H9 (cell line): ENCODE measurements at regions not wholly inside any gene's neighbourhood (a gene's known extent, or its start where the extent isn't known, plus 50 kb on each side); places are given as distances from the start of the nearest gene placed in this dataset.

Experiments
- DNase-seq: peaks from one replicate; pipeline ENCODE4 v3.0.0-alpha.2; 2017
- H2AFZ ChIP-seq: one replicate; pipeline ENCODE4 v1.6.1; 2013; ENCODE audit warnings: mild to moderate bottlenecking, low read length, control low read depth, moderate library complexity
- H2AK5ac ChIP-seq: 2 replicates; pipeline ENCODE4 v1.6.1; 2013; ENCODE audit warnings: low read length, control low read depth, mixed read lengths; ENCODE audit not compliant: insufficient read length
- H2BK120ac ChIP-seq: one replicate; pipeline ENCODE4 v1.6.1; 2013; ENCODE audit warnings: low read depth, mild to moderate bottlenecking, low read length, control low read depth, inconsistent platforms; ENCODE audit not compliant: poor library complexity, severe bottlenecking
- H2BK12ac ChIP-seq: 2 replicates; pipeline ENCODE4 v1.6.1; 2013; ENCODE audit warnings: low read length, control low read depth, mixed read lengths, low read depth; ENCODE audit not compliant: insufficient read length
- H2BK15ac ChIP-seq: 2 replicates; pipeline ENCODE4 v1.6.1; 2013; ENCODE audit warnings: low read depth, low read length, control low read depth
- H2BK20ac ChIP-seq: one replicate; pipeline ENCODE4 v1.6.1; 2013; ENCODE audit warnings: low read depth, mild to moderate bottlenecking, low read length, control low read depth, inconsistent platforms; ENCODE audit not compliant: poor library complexity, severe bottlenecking
- H2BK5ac ChIP-seq: 2 replicates; pipeline ENCODE4 v1.6.1; 2013; ENCODE audit warnings: low read length, control low read depth, mixed read lengths; ENCODE audit not compliant: insufficient read length
- H3K14ac ChIP-seq: 2 replicates; pipeline ENCODE4 v1.6.1; 2013; ENCODE audit warnings: low read length, control low read depth; ENCODE audit not compliant: insufficient read depth
- H3K18ac ChIP-seq: 2 replicates; pipeline ENCODE4 v1.6.1; 2013; ENCODE audit warnings: low read depth, mild to moderate bottlenecking, mixed read lengths, low read length, control low read depth; ENCODE audit not compliant: insufficient read length
- H3K23ac ChIP-seq: 2 replicates; pipeline ENCODE4 v1.6.1; 2013; ENCODE audit warnings: low read length, control low read depth, mixed read lengths, low read depth; ENCODE audit not compliant: insufficient read length
- H3K23me2 ChIP-seq: 2 replicates; pipeline ENCODE4 v1.6.1; 2013; ENCODE audit warnings: low read depth, mild to moderate bottlenecking, mixed read lengths, low read length, control low read depth; ENCODE audit not compliant: insufficient read length, poor library complexity, severe bottlenecking
- H3K27ac ChIP-seq: 2 replicates; pipeline ENCODE4 v1.5.1; 2013; ENCODE audit warnings: low read length, control low read depth, mixed read lengths, low read depth; ENCODE audit not compliant: insufficient read length
- H3K27me3 ChIP-seq: 2 replicates; pipeline ENCODE4 v1.6.1; 2013; ENCODE audit warnings: low read length, control low read depth, inconsistent platforms; ENCODE audit not compliant: insufficient read depth
- H3K4ac ChIP-seq: 2 replicates; pipeline ENCODE4 v1.6.1; 2013; ENCODE audit warnings: low read depth, mild to moderate bottlenecking, control low read depth, inconsistent platforms, low read length, moderate library complexity
- H3K4me1 ChIP-seq: 2 replicates; pipeline ENCODE4 v1.6.1; 2013; ENCODE audit warnings: low read length, control low read depth, inconsistent platforms; ENCODE audit not compliant: insufficient read depth
- H3K4me2 ChIP-seq: 2 replicates; pipeline ENCODE4 v1.6.1; 2013; ENCODE audit warnings: low read length, control low read depth, mixed read lengths; ENCODE audit not compliant: insufficient read length, insufficient read depth
- H3K56ac ChIP-seq: 2 replicates; pipeline ENCODE4 v1.6.1; 2013; ENCODE audit warnings: low read depth, mild to moderate bottlenecking, mixed read lengths, low read length, control low read depth; ENCODE audit not compliant: insufficient read length
- H3K79me1 ChIP-seq: 2 replicates; pipeline ENCODE4 v1.6.1; 2013; ENCODE audit warnings: low read depth, mild to moderate bottlenecking, moderate library complexity, low read length, control low read depth, inconsistent platforms; ENCODE audit not compliant: insufficient read depth, poor library complexity, severe bottlenecking
- H3K79me2 ChIP-seq: 2 replicates; pipeline ENCODE4 v1.6.1; 2013; ENCODE audit warnings: low read length, control low read depth, inconsistent platforms; ENCODE audit not compliant: insufficient read depth
- H3K9ac ChIP-seq: 2 replicates; pipeline ENCODE4 v1.6.1; 2013; ENCODE audit warnings: low read length, control low read depth, mixed read lengths; ENCODE audit not compliant: insufficient read length; ENCODE audit errors: extremely low read depth
- H3K9me3 ChIP-seq: one replicate; pipeline ENCODE4 v1.6.1; 2013; ENCODE audit warnings: low read depth, low read length, inconsistent platforms; ENCODE audit not compliant: control insufficient read depth
- H3T11ph ChIP-seq: one replicate; pipeline ENCODE4 v1.6.1; 2013; ENCODE audit warnings: mild to moderate bottlenecking, low read length, control low read depth, inconsistent platforms
- H4K20me1 ChIP-seq: one replicate; pipeline ENCODE4 v1.6.1; 2013; ENCODE audit not compliant: control insufficient read depth, insufficient read length, insufficient read depth
- H4K5ac ChIP-seq: 2 replicates; pipeline ENCODE4 v1.6.1; 2013; ENCODE audit warnings: low read depth, mild to moderate bottlenecking, mixed read lengths, low read length, control low read depth; ENCODE audit not compliant: insufficient read length
- H4K8ac ChIP-seq: replicated peaks from 2 replicates; pipeline ENCODE4 v1.6.1; 2013; ENCODE audit warnings: low read length, control low read depth, mixed read lengths, low read depth; ENCODE audit not compliant: insufficient read length
- H4K91ac ChIP-seq: 2 replicates; pipeline ENCODE4 v1.6.1; 2013; ENCODE audit warnings: low read depth, mild to moderate bottlenecking, moderate library complexity, mixed read lengths, low read length, control low read depth; ENCODE audit not compliant: insufficient read length
- H3K27ac Mint-ChIP-seq, 3 experiments: 2 replicates in 2 of 3; 3 replicates in 1 of 3; pipeline ENCODE4 v1.8.0; 2020 to 2021; ENCODE audit warnings: mixed read lengths in 3 of 3, mild to moderate bottlenecking in 1 of 3, moderate library complexity in 1 of 3
- H3K27me3 Mint-ChIP-seq: 2 replicates; pipeline ENCODE4 v1.8.0; 2021; ENCODE audit warnings: low read depth, mild to moderate bottlenecking, moderate library complexity, mixed read lengths
- H3K36me3 Mint-ChIP-seq, 3 experiments: 2 replicates in 2 of 3; 3 replicates in 1 of 3; pipeline ENCODE4 v1.8.0; 2020 to 2021; ENCODE audit warnings: low read depth in 3 of 3, mixed read lengths in 3 of 3; ENCODE audit not compliant: insufficient read depth in 1 of 3
- H3K4me1 Mint-ChIP-seq, 2 experiments: 2 replicates each; pipeline ENCODE4 v1.8.0; 2020; ENCODE audit warnings: mixed read lengths in 2 of 2
- H3K4me3 Mint-ChIP-seq, 2 experiments: 2 replicates in 1 of 2; 3 replicates in 1 of 2; pipeline ENCODE4 v1.8.0; 2020 to 2021; ENCODE audit warnings: mild to moderate bottlenecking in 2 of 2, mixed read lengths in 2 of 2, moderate library complexity in 1 of 2
- H3K9me3 Mint-ChIP-seq, 2 experiments: 2 replicates in 1 of 2; 3 replicates in 1 of 2; pipeline ENCODE4 v1.8.0; 2020; ENCODE audit warnings: mild to moderate bottlenecking in 2 of 2, mixed read lengths in 2 of 2, moderate library complexity in 1 of 2
- CTCF ChIP-seq: fragments of 200-600 bp; sonication (generic); conservative IDR thresholded peaks from 3 replicates; pipeline ENCODE4 v1.8.0; 2021; ENCODE audit warnings: antibody characterized with exemption, mild to moderate bottlenecking
- WGBS: extraction: QIAGEN DNeasy Blood & Tissue Kit; methylation state at CpG from one replicate; pipeline ENCODE4 v1.1.7; 2013; ENCODE audit warnings: missing lambda C conversion rate, low lambda C conversion rate, mixed read lengths; ENCODE audit not compliant: insufficient read length; ENCODE audit errors: extremely low coverage; 5-methylcytosine and 5-hydroxymethylcytosine counted together

DNA sequence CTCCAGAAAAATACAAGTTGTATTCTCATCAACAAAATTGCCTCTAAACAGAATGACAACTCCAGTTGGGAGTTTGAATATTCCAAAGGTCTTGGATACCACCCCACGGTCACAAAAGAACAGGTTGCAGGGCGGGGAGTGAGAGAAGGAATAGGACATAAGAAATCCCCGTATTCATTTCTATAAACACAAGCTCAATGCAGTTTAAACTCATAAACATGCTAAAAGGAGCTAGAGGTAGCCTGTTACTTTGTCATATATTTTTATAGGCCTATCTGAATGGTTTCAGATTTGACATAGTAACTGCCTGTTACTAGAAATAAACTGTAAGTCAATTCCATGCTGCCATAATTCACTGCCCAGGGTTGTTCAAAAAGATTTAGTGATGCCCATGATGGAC, 567.5 kb downstream of the BCL11A start:
- no peaks in the 10 kb centered on the region for H3K9me3 ChIP-seq
- Mint-ChIP-seq H3K27me3 (no peaks in the 10 kb centered on the region), H3K36me3 (no peaks in the 10 kb centered on the region; a peak in 1 of 7 replicates), H3K9me3 (no peaks in the 10 kb centered on the region; a peak in 1 of 5 replicates), H3K4me3 (no peak overlapping the region), H3K4me1 (peaks cover 15 to 20% of the 10 kb centered on the region in 2 experiments), H3K27ac (no peak overlapping the region)
- H2AK5ac ChIP-seq, result no peak overlapping the region
- H3K27ac ChIP-seq, result no peak overlapping the region
- no peak overlapping the region for H3T11ph ChIP-seq
- no peak overlapping the region for H2BK120ac ChIP-seq
- no peak overlapping the region for H3K56ac ChIP-seq
- H2BK20ac ChIP-seq, result no peak overlapping the region
- H3K4me2 ChIP-seq, result no peak overlapping the region
- no peaks in the 10 kb centered on the region for H3K23me2 ChIP-seq
- H4K91ac ChIP-seq, result no peak overlapping the region
- no peak overlapping the region for H2BK12ac ChIP-seq
- H3K18ac ChIP-seq, result no peak overlapping the region
- no peak overlapping the region for H4K8ac ChIP-seq
- H3K27me3 ChIP-seq, result no peaks in the 10 kb centered on the region
- no peak for TF ChIP-seq CTCF
- no peak overlapping the region for H3K9ac ChIP-seq
- WGBS, result no CpG with 5 or more reads among the region's 3 CpGs
- H4K5ac ChIP-seq, result no peak overlapping the region
- no peak overlapping the region for H3K4ac ChIP-seq
- DNase-seq, result no peak
- H2BK15ac ChIP-seq, result no peak overlapping the region
- H2AFZ ChIP-seq, result no peak overlapping the region
- no peaks in the 10 kb centered on the region for H3K79me2 ChIP-seq
- no peak overlapping the region for H3K23ac ChIP-seq
- H3K14ac ChIP-seq, result no peak overlapping the region
- no peaks in the 10 kb centered on the region for H4K20me1 ChIP-seq
- H3K4me1 ChIP-seq, result no peaks in the 10 kb centered on the region
- H2BK5ac ChIP-seq, result no peak overlapping the region
- no peaks in the 10 kb centered on the region for H3K79me1 ChIP-seq
